ENCODE measurements at regions not wholly inside any gene's neighbourhood (a gene's known extent, or its start where the extent isn't known, plus 50 kb on each side); places are given as distances from the start of the nearest gene placed in this dataset.

DNA sequence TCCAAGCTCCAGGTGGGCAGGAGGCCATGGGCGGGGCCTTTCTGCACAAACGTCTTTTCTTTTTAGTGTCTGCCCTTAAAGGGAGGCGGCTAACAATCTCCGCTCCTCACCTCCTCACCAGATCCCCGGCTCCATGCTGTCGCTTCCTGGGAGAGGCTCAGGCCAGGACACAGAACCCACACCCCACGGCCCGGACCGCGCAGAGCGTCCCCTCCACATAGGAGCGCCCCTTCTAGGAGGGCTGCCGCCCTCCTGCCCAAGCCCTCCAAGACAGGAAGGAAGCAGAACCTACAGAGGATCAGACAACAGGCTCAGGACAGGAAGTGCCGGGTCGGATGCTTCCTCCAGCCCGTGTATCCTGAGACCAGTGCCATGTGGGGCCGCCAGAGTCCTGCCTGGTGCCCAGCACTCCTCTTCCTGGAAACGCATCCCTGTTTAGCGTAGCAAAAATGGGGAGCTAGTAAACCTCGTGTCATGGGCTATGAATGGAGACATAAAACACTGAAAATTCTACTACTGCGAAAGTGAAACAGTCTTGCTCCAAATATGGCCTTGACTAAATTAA lies 83.2 kb upstream of the ATP10A start:
- Histone ChIP-seq H3K4me1 (peaks cover 0 to 23% (median 19%) of the 10 kb centered on the region in 4 donors), H3K4me3 (no peak overlapping the region), H3K27ac (replicated peaks in 1 of 4) (no peak overlapping the region), H3K9me3 (no peaks in the 10 kb centered on the region), H3K36me3 (no peaks in the 10 kb centered on the region), H3K27me3 (no peaks in the 10 kb centered on the region)
- intact Hi-C loops (cut with DNase I), result loop anchor here (10.0 kb wide), 1 partner anchor 78 kb away; no protein-coding TSS in a partner anchor
- DNase-seq (ENCODE audit: extremely low spot score), result no peak
- 84% methylated on average over 17 of the region's 21 CpGs for WGBS
- TF ChIP-seq, protein P1, sequence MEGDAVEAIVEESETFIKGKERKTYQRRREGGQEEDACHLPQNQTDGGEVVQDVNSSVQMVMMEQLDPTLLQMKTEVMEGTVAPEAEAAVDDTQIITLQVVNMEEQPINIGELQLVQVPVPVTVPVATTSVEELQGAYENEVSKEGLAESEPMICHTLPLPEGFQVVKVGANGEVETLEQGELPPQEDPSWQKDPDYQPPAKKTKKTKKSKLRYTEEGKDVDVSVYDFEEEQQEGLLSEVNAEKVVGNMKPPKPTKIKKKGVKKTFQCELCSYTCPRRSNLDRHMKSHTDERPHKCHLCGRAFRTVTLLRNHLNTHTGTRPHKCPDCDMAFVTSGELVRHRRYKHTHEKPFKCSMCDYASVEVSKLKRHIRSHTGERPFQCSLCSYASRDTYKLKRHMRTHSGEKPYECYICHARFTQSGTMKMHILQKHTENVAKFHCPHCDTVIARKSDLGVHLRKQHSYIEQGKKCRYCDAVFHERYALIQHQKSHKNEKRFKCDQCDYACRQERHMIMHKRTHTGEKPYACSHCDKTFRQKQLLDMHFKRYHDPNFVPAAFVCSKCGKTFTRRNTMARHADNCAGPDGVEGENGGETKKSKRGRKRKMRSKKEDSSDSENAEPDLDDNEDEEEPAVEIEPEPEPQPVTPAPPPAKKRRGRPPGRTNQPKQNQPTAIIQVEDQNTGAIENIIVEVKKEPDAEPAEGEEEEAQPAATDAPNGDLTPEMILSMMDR (IDR thresholded peaks at IDR 0.05), result no peak

DNA sequence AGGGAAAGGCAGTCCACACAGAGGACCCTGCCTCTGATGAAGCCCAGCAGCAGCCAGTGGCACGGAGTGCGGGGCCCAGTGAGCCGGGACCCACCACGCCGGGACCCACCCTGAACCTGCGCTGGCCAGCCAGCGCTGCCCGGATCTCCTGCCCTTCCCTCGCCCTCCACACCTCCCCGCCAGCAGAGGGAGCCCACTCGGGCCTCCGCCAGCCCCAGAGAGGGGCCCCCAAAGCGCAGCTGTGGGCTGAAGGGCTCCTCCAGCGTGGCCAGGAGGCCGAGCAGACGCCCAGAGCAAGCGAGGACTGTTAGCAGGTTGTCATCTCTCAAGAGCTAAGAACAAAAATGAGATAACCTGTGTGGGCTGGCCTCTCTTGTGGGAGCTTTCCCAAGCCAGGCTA lies 81.3 kb upstream of the ATP10A start:
- Histone ChIP-seq H3K9me3 (no peaks in the 10 kb centered on the region), H3K4me1 (peaks cover 0 to 23% (median 19%) of the 10 kb centered on the region in 4 donors), H3K27ac (replicated peaks in 1 of 4) (no peak overlapping the region), H3K4me3 (no peak overlapping the region), H3K27me3 (no peaks in the 10 kb centered on the region), H3K36me3 (no peaks in the 10 kb centered on the region)
- no peak for TF ChIP-seq POLR2AphosphoS5 (IDR thresholded peaks at IDR 0.05)
- no peak for TF ChIP-seq EP300 (IDR thresholded peaks at IDR 0.05)
- no peak for TF ChIP-seq POLR2A (IDR thresholded peaks at IDR 0.05; ENCODE audit: low read depth)
- TF ChIP-seq, protein P1 (IDR thresholded peaks at IDR 0.05), result no peak
- 91% methylated on average over 11 of the region's 17 CpGs for WGBS
- intact Hi-C loops (cut with DNase I), result loop anchor here (10.0 kb wide), 1 partner anchor 80 kb away; no protein-coding TSS in a partner anchor
- no peak for DNase-seq (ENCODE audit: extremely low spot score)

DNA sequence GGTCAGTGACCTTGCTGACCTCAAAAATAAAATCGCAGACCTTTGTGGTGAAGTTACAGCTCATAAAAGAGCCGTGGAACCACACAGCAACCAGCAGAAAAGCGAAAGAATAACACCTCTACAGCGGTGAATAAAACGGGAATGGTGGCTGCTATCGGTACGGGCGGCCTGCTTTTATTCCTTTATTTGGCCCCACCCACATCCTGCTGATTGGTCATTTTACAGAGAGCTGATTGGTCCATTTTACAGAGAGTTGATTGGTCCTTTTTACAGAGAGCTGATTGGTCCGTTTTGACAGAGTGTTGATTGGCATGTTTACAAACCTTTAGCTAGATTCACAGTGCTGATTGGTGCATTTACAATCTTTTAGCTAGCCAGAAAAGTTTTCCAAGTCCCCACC lies 80.7 kb upstream of the ATP10A start:
- H3K4me3 ChIP-seq, result no peak overlapping the region
- no peaks in the 10 kb centered on the region for H3K9me3 ChIP-seq
- 87% methylated on average over 9 of the region's 9 CpGs for WGBS
- TF ChIP-seq EP300 (IDR thresholded peaks at IDR 0.05), result no peak
- TF ChIP-seq POLR2A (IDR thresholded peaks at IDR 0.05; ENCODE audit: low read depth), result no peak
- no peak for TF ChIP-seq POLR2AphosphoS5 (IDR thresholded peaks at IDR 0.05)
- TF ChIP-seq, protein P1 (IDR thresholded peaks at IDR 0.05), result no peak
- no peak for DNase-seq (ENCODE audit: extremely low spot score)
- no peaks in the 10 kb centered on the region for H3K36me3 ChIP-seq
- no peak overlapping the region for H3K27ac ChIP-seq (replicated peaks in 1 of 4)
- no peaks in the 10 kb centered on the region for H3K27me3 ChIP-seq
- intact Hi-C loops (cut with DNase I), result loop anchor here (10.0 kb wide), 1 partner anchor 81 kb away; no protein-coding TSS in a partner anchor
- peaks cover 0 to 23% (median 19%) of the 10 kb centered on the region in 4 donors for H3K4me1 ChIP-seq

DNA sequence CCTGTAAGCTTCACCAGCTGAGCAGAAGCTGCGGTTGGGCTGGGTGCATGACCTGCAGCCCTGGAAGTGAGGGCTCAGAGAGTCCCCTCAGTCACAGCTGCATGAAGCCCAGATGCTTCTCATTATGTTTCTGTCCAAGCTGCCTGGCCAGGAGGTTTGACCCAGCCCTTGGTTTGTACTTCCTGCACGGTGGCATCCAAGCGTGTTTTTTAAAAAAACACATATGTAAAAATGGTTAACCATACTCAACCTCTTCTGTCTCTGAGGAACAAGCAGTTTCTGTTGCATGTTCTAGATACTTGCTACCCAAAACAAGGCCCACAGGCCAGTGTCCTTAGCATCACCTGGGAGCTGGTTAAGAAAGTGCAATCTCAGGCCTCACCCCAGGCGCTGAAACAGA lies 76.0 kb upstream of the ATP10A start:
- Histone ChIP-seq H3K27ac (replicated peaks in 1 of 4) (no peak overlapping the region), H3K36me3 (no peaks in the 10 kb centered on the region), H3K4me1 (peaks cover 0 to 3% (median under 1%) of the 10 kb centered on the region in 4 donors), H3K27me3 (no peaks in the 10 kb centered on the region), H3K9me3 (no peaks in the 10 kb centered on the region), H3K4me3 (no peak overlapping the region)
- intact Hi-C loops (cut with DNase I), result loop anchor here (5.0 kb wide), 1 partner anchor 928 kb away; the partner anchor contains the start of gene GABRA5
- TF ChIP-seq, protein P1 (IDR thresholded peaks at IDR 0.05), result no peak
- TF ChIP-seq POLR2A (IDR thresholded peaks at IDR 0.05; ENCODE audit: low read depth), result no peak
- TF ChIP-seq POLR2AphosphoS5 (IDR thresholded peaks at IDR 0.05), result no peak
- no peak for TF ChIP-seq EP300 (IDR thresholded peaks at IDR 0.05)
- no peak for DNase-seq (ENCODE audit: extremely low spot score)
- WGBS, result 78% methylated on average over 4 of the region's 4 CpGs

DNA sequence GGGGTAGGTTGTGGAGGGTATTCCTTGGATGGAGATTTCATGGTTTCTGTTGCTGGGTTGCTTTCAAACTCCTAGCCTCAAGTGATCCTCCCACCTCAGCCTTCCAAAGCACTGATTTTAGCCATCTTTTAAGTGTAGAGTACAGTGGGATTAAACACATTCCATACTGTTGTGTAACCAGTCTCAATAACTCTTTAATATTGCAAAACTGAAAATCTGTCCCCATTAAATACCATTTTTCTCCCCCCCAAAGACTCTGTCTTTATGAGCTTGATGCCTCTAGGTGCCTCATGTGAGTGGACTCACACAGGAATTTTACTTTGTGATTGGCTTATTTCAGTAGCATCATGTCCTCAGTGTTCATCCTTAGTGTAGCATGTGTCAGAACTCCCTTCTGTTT lies 74.7 kb upstream of the ATP10A start:
- Histone ChIP-seq H3K36me3 (no peaks in the 10 kb centered on the region), H3K9me3 (no peaks in the 10 kb centered on the region), H3K27me3 (no peaks in the 10 kb centered on the region), H3K4me3 (no peak overlapping the region), H3K27ac (replicated peaks in 1 of 4) (no peak overlapping the region), H3K4me1 (peaks cover 0 to 16% (median 13%) of the 10 kb centered on the region in 4 donors)
- intact Hi-C loops (cut with DNase I), result loop anchor here (5.0 kb wide), 1 partner anchor 930 kb away; the partner anchor contains the start of gene GABRA5
- no peak for DNase-seq (ENCODE audit: extremely low spot score)
- TF ChIP-seq POLR2A (IDR thresholded peaks at IDR 0.05; ENCODE audit: low read depth), result no peak
- TF ChIP-seq, protein P1 (IDR thresholded peaks at IDR 0.05), result no peak
- no peak for TF ChIP-seq EP300 (IDR thresholded peaks at IDR 0.05)
- TF ChIP-seq POLR2AphosphoS5 (IDR thresholded peaks at IDR 0.05), result no peak
